ENCODE measurements at regions not wholly inside any gene's neighbourhood (a gene's known extent, or its start where the extent isn't known, plus 50 kb on each side); places are given as distances from the start of the nearest gene placed in this dataset.
"Not testable (repeated sequence)": the region's sequence is repeated elsewhere in the genome, so short reads cannot be mapped to it uniquely, and the experiment has no call there.

DNA sequence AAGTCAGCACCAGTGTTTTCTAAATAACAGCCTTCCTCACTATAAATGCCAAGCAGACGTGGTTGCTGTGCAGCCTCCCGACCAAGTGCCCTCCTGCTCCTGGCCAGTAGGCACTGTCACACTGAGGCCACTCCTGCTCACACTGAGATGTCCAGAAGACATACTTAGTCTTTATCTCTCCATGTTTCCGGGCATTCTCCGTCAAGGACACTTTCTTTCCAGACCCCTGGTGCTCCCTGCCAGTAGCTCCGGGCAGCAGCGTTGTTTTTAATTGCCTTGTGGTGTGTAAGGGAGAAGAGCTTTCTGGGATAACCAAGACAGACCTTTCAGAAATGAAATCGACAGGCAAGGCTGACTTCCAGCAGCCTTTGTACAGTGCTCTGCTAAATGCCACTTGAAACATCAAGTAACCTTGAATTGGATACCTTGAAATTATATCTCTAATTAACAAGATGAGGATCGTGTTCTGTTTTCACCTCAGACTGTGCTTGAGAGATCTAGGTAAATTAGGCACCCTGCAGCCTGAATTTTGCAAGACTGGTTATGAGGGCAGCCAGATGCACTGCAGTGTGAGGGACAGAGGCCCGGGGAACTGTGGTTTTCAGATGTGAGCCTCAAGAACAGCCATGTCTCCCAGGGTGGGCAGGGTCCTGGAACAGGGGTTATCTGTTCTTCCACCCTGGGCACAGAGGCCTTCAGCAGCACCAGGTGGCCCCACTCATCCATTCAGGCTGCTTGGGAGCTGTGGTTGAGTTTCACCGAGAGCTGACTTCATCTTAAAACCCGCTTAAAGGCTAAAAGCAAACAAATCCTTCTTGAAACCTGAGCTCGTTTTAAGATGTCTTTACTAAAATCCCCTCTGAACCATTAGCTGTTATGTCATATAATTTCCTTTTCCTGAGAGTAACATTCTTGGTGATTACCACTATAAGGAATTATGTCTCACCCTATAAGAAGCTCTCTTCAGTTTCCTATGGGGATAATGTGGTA, 105.5 kb upstream of the IL12A start:
- H3K27me3 ChIP-seq, result no peaks in the 10 kb centered on the region
- intact Hi-C loops (cut with DNase I), result no loop called here
- peaks cover 0 to 11% of the 10 kb centered on the region in 2 donors for H3K4me1 ChIP-seq (replicated peaks in 1 of 2)
- TF ChIP-seq, protein P1, sequence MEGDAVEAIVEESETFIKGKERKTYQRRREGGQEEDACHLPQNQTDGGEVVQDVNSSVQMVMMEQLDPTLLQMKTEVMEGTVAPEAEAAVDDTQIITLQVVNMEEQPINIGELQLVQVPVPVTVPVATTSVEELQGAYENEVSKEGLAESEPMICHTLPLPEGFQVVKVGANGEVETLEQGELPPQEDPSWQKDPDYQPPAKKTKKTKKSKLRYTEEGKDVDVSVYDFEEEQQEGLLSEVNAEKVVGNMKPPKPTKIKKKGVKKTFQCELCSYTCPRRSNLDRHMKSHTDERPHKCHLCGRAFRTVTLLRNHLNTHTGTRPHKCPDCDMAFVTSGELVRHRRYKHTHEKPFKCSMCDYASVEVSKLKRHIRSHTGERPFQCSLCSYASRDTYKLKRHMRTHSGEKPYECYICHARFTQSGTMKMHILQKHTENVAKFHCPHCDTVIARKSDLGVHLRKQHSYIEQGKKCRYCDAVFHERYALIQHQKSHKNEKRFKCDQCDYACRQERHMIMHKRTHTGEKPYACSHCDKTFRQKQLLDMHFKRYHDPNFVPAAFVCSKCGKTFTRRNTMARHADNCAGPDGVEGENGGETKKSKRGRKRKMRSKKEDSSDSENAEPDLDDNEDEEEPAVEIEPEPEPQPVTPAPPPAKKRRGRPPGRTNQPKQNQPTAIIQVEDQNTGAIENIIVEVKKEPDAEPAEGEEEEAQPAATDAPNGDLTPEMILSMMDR (IDR thresholded peaks at IDR 0.05), result no peak
- TF ChIP-seq POLR2A (IDR thresholded peaks at IDR 0.05), result no peak
- DNase-seq, result peak in 4 of 7 donors; percentile 16 to 27 (median 20)
- no peaks in the 10 kb centered on the region for H3K36me3 ChIP-seq (replicated peaks in 1 of 2)
- H3K4me3 ChIP-seq, result no peak overlapping the region
- peak overlapping the region in 1 of 5 donors; percentile 30 for H3K27ac ChIP-seq
- 37 to 43% (median 42%) methylated on average over 11 to 12 of the region's 12 CpGs for WGBS, 4 donors
- H3K9me3 ChIP-seq (replicated peaks in 1 of 3), result no peaks in the 10 kb centered on the region

DNA sequence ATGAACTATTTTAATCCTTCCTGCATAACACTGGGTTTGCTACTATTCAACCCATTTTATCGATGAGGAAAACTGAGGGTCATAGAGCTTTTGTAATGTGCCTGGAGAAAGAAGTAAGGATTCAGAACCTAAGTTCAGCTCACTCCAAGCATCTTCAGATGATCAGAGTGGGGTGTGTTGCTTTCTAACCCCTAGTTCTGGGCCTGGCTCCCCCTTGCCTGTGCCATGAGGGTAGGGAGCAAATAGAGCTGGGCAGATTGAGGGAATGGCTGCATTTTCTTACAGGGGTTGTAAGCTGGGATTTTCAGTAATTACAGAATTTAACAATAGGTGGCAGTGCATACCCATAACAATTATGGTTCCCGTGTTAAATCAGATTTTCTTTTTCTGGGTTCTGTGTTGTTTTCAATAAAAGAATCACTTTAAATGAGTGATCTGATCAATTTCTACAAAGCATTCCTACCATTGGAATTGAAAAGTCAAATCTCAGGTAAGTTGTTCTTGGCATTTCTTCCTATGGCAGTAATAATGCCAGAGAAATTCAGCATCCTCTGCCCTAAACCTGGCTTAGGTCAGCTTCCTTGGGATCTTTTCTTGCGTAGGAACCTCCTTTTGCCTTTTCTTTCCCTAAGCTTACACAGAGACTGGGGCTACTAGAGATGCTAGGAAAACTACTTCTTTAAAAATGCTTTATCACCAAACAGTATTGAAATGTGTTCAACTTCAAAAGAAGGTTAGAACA, 103.8 kb upstream of the IL12A start:
- TF ChIP-seq, protein P1 (IDR thresholded peaks at IDR 0.05), result peak; percentile 22 to 70 (median 63)
- no peak for TF ChIP-seq POLR2A (IDR thresholded peaks at IDR 0.05)
- Histone ChIP-seq H3K27ac (no peak overlapping the region), H3K36me3 (replicated peaks in 1 of 2) (no peaks in the 10 kb centered on the region), H3K9me3 (replicated peaks in 1 of 3) (no peaks in the 10 kb centered on the region), H3K27me3 (no peaks in the 10 kb centered on the region), H3K4me3 (no peak overlapping the region), H3K4me1 (replicated peaks in 1 of 2) (peaks cover 0 to 11% of the 10 kb centered on the region in 2 donors)
- WGBS, 4 donors, result 58 to 64% (median 61%) methylated on average over 3 of the region's 3 CpGs
- DNase-seq, result no peak
- intact Hi-C loops (cut with DNase I), result loop anchor here (2.0 to 5.0 kb wide), 2 partner anchors 120 to 122 kb away; no protein-coding TSS in a partner anchor

DNA sequence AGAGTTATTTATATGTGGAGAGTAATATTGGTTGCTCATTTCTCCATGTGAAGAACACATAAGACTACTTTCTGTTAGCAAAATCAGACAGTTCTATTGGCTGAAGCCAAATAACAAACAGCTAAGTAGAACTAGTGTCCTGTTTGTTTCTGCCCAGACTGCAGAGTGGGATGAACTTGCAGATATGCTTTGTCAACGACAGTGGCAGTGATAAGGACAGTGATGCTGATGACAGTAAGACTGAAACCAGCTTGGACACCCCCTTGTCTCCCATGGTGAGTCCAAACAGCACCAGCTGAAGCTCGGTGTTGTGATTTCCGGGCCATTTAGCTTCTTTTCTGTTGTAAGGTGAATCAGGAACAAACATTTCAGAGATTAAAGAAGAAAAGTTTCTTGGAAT, 102.6 kb upstream of the IL12A start:
- no peaks in the 10 kb centered on the region for H3K27me3 ChIP-seq
- no peaks in the 10 kb centered on the region for H3K36me3 ChIP-seq (replicated peaks in 1 of 2)
- H3K9me3 ChIP-seq (replicated peaks in 1 of 3), result no peaks in the 10 kb centered on the region
- TF ChIP-seq, protein P1 (IDR thresholded peaks at IDR 0.05), result no peak
- TF ChIP-seq POLR2A (IDR thresholded peaks at IDR 0.05), result no peak
- 72 to 85% (median 79%) methylated on average over 3 of the region's 3 CpGs for WGBS, 4 donors
- H3K4me1 ChIP-seq (replicated peaks in 1 of 2), result peaks cover 0 to 11% of the 10 kb centered on the region in 2 donors
- no peak for DNase-seq
- no peak overlapping the region for H3K27ac ChIP-seq
- intact Hi-C loops (cut with DNase I), result loop anchor here in 1 of 2 donors (5.0 kb wide), 1 partner anchor 121 kb away; no protein-coding TSS in a partner anchor
- no peak overlapping the region for H3K4me3 ChIP-seq

DNA sequence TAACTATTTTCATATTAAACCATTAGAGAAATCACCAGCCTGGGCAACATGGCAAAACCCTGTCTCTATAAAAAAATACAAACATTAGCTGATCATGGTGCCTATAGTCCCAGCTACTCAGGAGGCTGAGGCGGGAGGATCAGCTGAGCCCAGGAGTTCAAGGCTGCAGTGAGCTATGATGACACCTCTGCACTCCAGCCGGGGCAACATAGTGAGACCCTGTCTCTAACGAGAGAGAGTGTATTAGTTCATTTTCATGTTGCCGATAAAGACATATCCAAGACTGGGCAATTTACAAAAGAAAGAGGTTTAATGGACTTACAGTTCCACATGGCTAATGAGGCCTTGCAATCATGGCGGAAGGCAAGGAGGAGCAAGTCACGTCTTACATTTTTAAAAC, 102.1 kb upstream of the IL12A start:
- H3K27me3 ChIP-seq; H3K36me3 ChIP-seq (replicated peaks in 1 of 2); H3K9me3 ChIP-seq (replicated peaks in 1 of 3); H3K27ac ChIP-seq; DNase-seq; H3K4me3 ChIP-seq: not testable (repeated sequence)
- H3K4me1 ChIP-seq (replicated peaks in 1 of 2), result peaks cover 0 to 11% of the 10 kb centered on the region in 2 donors
- WGBS, 4 donors, result 88 to 94% (median 91%) methylated on average over 6 of the region's 6 CpGs
- intact Hi-C loops (cut with DNase I), result loop anchor here in 1 of 2 donors (5.0 kb wide), 1 partner anchor 121 kb away; no protein-coding TSS in a partner anchor

Measured in adrenal gland (tissue), 9 donors.